ENCODE measurements at regions not wholly inside any gene's neighbourhood (a gene's known extent, or its start where the extent isn't known, plus 50 kb on each side); places are given as distances from the start of the nearest gene placed in this dataset.

DNA sequence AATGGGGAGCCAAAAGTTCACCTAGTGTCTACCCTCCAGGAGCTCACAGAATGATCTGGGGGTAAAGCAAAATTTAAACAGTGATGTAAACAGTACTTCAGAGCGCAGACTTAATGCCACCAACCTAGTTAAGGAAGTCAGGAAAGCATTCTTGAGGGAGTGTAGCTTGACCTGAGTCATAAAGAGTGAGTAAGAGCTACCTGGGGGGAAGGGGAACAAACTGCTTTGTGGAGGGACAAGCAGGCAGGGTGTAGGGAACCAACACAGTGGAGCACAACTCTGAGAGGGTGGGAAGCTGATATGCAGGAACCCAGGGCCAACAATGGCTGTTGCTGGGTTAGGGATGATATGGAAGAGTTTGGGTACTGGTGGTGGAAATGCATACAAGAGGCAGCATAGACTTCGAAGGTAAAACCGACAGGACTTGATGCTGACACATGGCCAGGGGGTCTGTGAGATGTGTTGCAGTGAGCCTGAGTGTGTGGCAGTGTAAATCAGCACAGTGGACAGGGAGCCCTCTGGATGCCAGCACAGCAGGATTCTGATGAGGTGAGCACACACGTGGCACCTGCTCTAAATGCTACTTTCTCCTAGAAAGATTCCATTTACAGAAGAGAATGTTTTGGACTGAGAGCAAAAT lies 58.3 kb upstream of the CYP2D6 start:
- peaks cover 73% of the 10 kb centered on the region for H3K79me2 ChIP-seq (ENCODE audit: low read length)
- no peak overlapping the region for H3K9ac ChIP-seq (ENCODE audit: low read length)
- no peak overlapping the region for H3K4me3 ChIP-seq (ENCODE audit: low read length)
- H3F3A ChIP-seq (ENCODE audit: insufficient read depth, low read length): no peaks in the 10 kb centered on the region
- no peaks in the 10 kb centered on the region for H3K9me3 ChIP-seq (replicated peaks; ENCODE audit: insufficient read depth, low read length)
- no peaks in the 10 kb centered on the region for H3K27me3 ChIP-seq (replicated peaks; ENCODE audit: insufficient read depth, low read length)
- H2AFZ ChIP-seq (ENCODE audit: low read length): no peak overlapping the region
- no peak for TF ChIP-seq EZH2phosphoT487 (IDR thresholded peaks at IDR 0.05; ENCODE audit: low read length)
- no peaks in the 10 kb centered on the region for H3K9me2 ChIP-seq (replicated peaks; ENCODE audit: insufficient read depth, low read length)
- H3K4me1 ChIP-seq (ENCODE audit: low read length): no peaks in the 10 kb centered on the region
- no peak for DNase-seq
- H4K20me1 ChIP-seq (ENCODE audit: insufficient read depth, low read length): no peaks in the 10 kb centered on the region; the same call in 1 of the 2 replicates
- H3K36me3 ChIP-seq (replicated peaks; ENCODE audit: insufficient read depth, low read length): no peaks in the 10 kb centered on the region
- no peak overlapping the region for H3K27ac ChIP-seq (ENCODE audit: low read length)
- no peak overlapping the region for H3K4me2 ChIP-seq (ENCODE audit: low read depth, low read length)

GRCh38 chr22:42187646-42188045 lies 57.0 kb upstream of the CYP2D6 start:
- Histone ChIP-seq H3K27me3 (replicated peaks; ENCODE audit: insufficient read depth, low read length) (no peaks in the 10 kb centered on the region), H3K4me1 (ENCODE audit: low read length) (no peaks in the 10 kb centered on the region)
- no peak for TF ChIP-seq EZH2phosphoT487 (IDR thresholded peaks at IDR 0.05; ENCODE audit: low read length)
- TF ChIP-seq EZH2 (optimal IDR thresholded peaks at IDR 0.05; ENCODE audit: low read depth, low read length): no peak
- TF ChIP-seq, protein P1, sequence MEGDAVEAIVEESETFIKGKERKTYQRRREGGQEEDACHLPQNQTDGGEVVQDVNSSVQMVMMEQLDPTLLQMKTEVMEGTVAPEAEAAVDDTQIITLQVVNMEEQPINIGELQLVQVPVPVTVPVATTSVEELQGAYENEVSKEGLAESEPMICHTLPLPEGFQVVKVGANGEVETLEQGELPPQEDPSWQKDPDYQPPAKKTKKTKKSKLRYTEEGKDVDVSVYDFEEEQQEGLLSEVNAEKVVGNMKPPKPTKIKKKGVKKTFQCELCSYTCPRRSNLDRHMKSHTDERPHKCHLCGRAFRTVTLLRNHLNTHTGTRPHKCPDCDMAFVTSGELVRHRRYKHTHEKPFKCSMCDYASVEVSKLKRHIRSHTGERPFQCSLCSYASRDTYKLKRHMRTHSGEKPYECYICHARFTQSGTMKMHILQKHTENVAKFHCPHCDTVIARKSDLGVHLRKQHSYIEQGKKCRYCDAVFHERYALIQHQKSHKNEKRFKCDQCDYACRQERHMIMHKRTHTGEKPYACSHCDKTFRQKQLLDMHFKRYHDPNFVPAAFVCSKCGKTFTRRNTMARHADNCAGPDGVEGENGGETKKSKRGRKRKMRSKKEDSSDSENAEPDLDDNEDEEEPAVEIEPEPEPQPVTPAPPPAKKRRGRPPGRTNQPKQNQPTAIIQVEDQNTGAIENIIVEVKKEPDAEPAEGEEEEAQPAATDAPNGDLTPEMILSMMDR (IDR thresholded peaks at IDR 0.05; ENCODE audit: low read length): no peak

DNA sequence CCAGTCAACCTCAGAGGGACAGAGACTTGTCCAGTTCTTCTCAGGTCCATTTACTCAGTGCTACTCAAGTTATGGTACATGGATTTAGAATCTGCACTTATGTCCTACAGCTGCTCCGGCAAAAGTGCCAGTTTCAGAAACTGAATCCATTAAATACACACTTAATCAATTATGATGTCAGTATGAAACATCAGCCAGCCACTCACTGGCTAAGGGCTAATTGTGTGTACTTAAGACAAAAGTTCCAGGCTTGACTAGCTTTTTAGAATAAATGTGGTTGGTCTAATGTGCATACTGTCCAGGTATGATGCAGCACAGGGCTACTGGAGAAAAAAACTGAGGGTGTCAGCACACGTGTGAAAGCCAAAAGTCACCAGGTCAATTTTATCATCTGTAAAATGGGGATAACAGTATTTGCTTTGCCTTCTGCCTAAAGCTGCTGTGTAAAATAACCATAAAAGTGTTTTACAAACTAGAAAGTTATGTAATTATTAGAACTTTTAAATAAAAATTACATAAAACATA lies 55.4 kb upstream of the CYP2D6 start:
- no peaks in the 10 kb centered on the region; the same call in 1 of the 2 replicates for H4K20me1 ChIP-seq (ENCODE audit: insufficient read depth, low read length)

More at GRCh38 chr22:42187646-42188045, 57.0 kb upstream of the CYP2D6 start:
- H3K9me2 ChIP-seq (replicated peaks; ENCODE audit: insufficient read depth, low read length): no peaks in the 10 kb centered on the region
- DNase-seq: no peak
- no peak overlapping the region for H3K4me2 ChIP-seq (ENCODE audit: low read depth, low read length)
- no peaks in the 10 kb centered on the region for H3K9me3 ChIP-seq (replicated peaks; ENCODE audit: insufficient read depth, low read length)
- no peaks in the 10 kb centered on the region for H3F3A ChIP-seq (ENCODE audit: insufficient read depth, low read length)
- no peak overlapping the region for H3K4me3 ChIP-seq (ENCODE audit: low read length)
- H3K9ac ChIP-seq (ENCODE audit: low read length): no peak overlapping the region
- no peaks in the 10 kb centered on the region for H3K36me3 ChIP-seq (replicated peaks; ENCODE audit: insufficient read depth, low read length)
- no peaks in the 10 kb centered on the region; the same call in 1 of the 2 replicates for H4K20me1 ChIP-seq (ENCODE audit: insufficient read depth, low read length)
- no peak overlapping the region for H2AFZ ChIP-seq (ENCODE audit: low read length)
- H3K79me2 ChIP-seq (ENCODE audit: low read length): peaks cover 72% of the 10 kb centered on the region
- H3K27ac ChIP-seq (ENCODE audit: low read length): no peak overlapping the region

More for the DNA sequence above, 55.4 kb upstream of the CYP2D6 start:
- Histone ChIP-seq H2AFZ (ENCODE audit: low read length) (no peak overlapping the region), H3K4me3 (ENCODE audit: low read length) (no peak overlapping the region), H3K4me1 (ENCODE audit: low read length) (no peaks in the 10 kb centered on the region), H3K9me3 (replicated peaks; ENCODE audit: insufficient read depth, low read length) (no peaks in the 10 kb centered on the region), H3K79me2 (ENCODE audit: low read length) (peaks cover 65% of the 10 kb centered on the region), H3K9me2 (replicated peaks; ENCODE audit: insufficient read depth, low read length) (no peaks in the 10 kb centered on the region), H3F3A (ENCODE audit: insufficient read depth, low read length) (no peaks in the 10 kb centered on the region), H3K9ac (ENCODE audit: low read length) (no peak overlapping the region), H3K36me3 (replicated peaks; ENCODE audit: insufficient read depth, low read length) (no peaks in the 10 kb centered on the region), H3K27me3 (replicated peaks; ENCODE audit: insufficient read depth, low read length) (no peaks in the 10 kb centered on the region), H3K4me2 (ENCODE audit: low read depth, low read length) (no peak overlapping the region), H3K27ac (ENCODE audit: low read length) (no peak overlapping the region)
- no peak for TF ChIP-seq EZH2phosphoT487 (IDR thresholded peaks at IDR 0.05; ENCODE audit: low read length)
- TF ChIP-seq, protein P1 (IDR thresholded peaks at IDR 0.05; ENCODE audit: low read length): no peak
- TF ChIP-seq EZH2 (optimal IDR thresholded peaks at IDR 0.05; ENCODE audit: low read depth, low read length): no peak
- no peak for DNase-seq

Measured in MM.1S (cell line).